K562 (cell line): ENCODE measurements at regions not wholly inside any gene's neighbourhood (a gene's known extent, or its start where the extent isn't known, plus 50 kb on each side); places are given as distances from the start of the nearest gene placed in this dataset.
A peak's percentile ranks its signal among the peaks of the same experiment; 100 is the strongest.

Source experiments
- ATAC-seq: fragments of 200-7000 bp; cut with Tn5 transposase; 3 replicates; pipeline ENCODE4 v1.9.1; 2020; ENCODE audit warnings: moderate library complexity
- BruUV-seq: library from RNA; stranded (reverse); fragments of 400-500 nt; replicated peaks from 2 replicates; lab custom pipeline; 2021; lab: Mats Ljungman, UMichigan
- CTCF ChIA-PET: fragments of 300-600 bp; formaldehyde crosslinking; extraction: SDS; loops from one replicate; lab custom pipeline; 2021; ENCODE audit warnings: low intra/inter-chr PET ratio; lab: Yijun Ruan, JAX
- POLR2A ChIA-PET: fragments of 300-600, 350-650 bp; sonication (Branson Sonifier 250); formaldehyde crosslinking; extraction: SDS; loops from one replicate; lab custom pipeline; 2021; ENCODE audit warnings: antibody characterized with exemption, inconsistent platforms; lab: Yijun Ruan, JAX
- DNase-seq, 4 experiments: peaks; one replicate each; pipeline versions ENCODE4 v3.0.0 to v3.0.0-alpha.2; 2011 to 2018; ENCODE audit warnings: low spot score in 3 of 4, mixed read lengths in 3 of 4; ENCODE audit errors: extremely low read depth in 1 of 4
- FAIRE-seq: peaks from 2 replicates; lab custom pipeline; 2011; peaks lifted over from hg19 to GRCh38; lab: Jason Lieb, UNC
- H2AFZ ChIP-seq: 2 replicates; pipeline ENCODE4 v1.6.0; 2011; ENCODE audit warnings: low read depth, low read length, control low read depth, inconsistent platforms
- H3K27ac ChIP-seq: fragments of 200-600 bp; 3 replicates; pipeline ENCODE4 v1.8.0; 2011; ENCODE audit warnings: low read depth, mild to moderate bottlenecking, control low read depth, inconsistent platforms, low read length, moderate library complexity, mixed read lengths; ENCODE audit errors: extremely low read depth
- H3K27me3 ChIP-seq, 2 experiments: fragments of 300-600 bp in 1 of 2; 2 replicates in 1 of 2; 3 replicates in 1 of 2; pipeline versions ENCODE4 v1.6.0 to v1.8.0; 2011; ENCODE audit warnings: inconsistent platforms in 2 of 2, low read length in 2 of 2, mild to moderate bottlenecking in 1 of 2, mixed read lengths in 1 of 2, moderate library complexity in 1 of 2; ENCODE audit not compliant: control insufficient read depth in 2 of 2, insufficient read depth in 2 of 2
- H3K36me3 ChIP-seq: fragments of 300-600 bp; 3 replicates; pipeline ENCODE4 v1.8.0; 2011; ENCODE audit warnings: mild to moderate bottlenecking, low read length, inconsistent platforms; ENCODE audit not compliant: control insufficient read depth, insufficient read depth
- H3K4me1 ChIP-seq, 2 experiments: fragments of 200-600 bp in 1 of 2; replicated peaks in 1 of 2; 2 replicates in 1 of 2; 3 replicates in 1 of 2; pipeline versions ENCODE4 v1.5.1 to v1.8.0; 2011; ENCODE audit warnings: inconsistent platforms in 2 of 2, low read length in 2 of 2, mild to moderate bottlenecking in 1 of 2, mixed read lengths in 1 of 2, moderate library complexity in 1 of 2; ENCODE audit not compliant: control insufficient read depth in 2 of 2, insufficient read depth in 2 of 2
- H3K4me2 ChIP-seq: 2 replicates; pipeline ENCODE4 v1.6.1; 2011; ENCODE audit warnings: low read length, control low read depth, inconsistent platforms, mixed read lengths; ENCODE audit not compliant: insufficient read depth
- H3K4me3 ChIP-seq: fragments of 200-600 bp; sonication (generic), shearing (Covaris generic); 2 replicates; pipeline ENCODE4 v1.5.1; 2016; ENCODE audit warnings: control low read depth, inconsistent platforms
- H3K79me2 ChIP-seq: fragments of 200-600 bp; 3 replicates; pipeline ENCODE4 v1.8.0; 2011; ENCODE audit warnings: low read length, inconsistent platforms; ENCODE audit not compliant: control insufficient read depth, insufficient read depth
- H3K9ac ChIP-seq, 2 experiments: 2 replicates each; pipeline versions ENCODE4 v1.6.0 to v1.6.1; 2011; ENCODE audit warnings: low read depth in 2 of 2, low read length in 2 of 2, control low read depth in 1 of 2, inconsistent platforms in 1 of 2, mild to moderate bottlenecking in 1 of 2, mixed read lengths in 1 of 2; ENCODE audit not compliant: insufficient read depth in 1 of 2
- H3K9me1 ChIP-seq: one replicate; pipeline ENCODE4 v1.6.0; 2011; ENCODE audit warnings: inconsistent platforms, mild to moderate bottlenecking, low read length, moderate library complexity; ENCODE audit not compliant: control insufficient read depth, insufficient read depth
- H3K9me3 ChIP-seq: replicated peaks from 2 replicates; pipeline ENCODE4 v1.5.1; 2011; ENCODE audit warnings: low read depth, low read length, inconsistent platforms; ENCODE audit not compliant: control insufficient read depth, insufficient read depth
- H4K20me1 ChIP-seq: replicated peaks from 2 replicates; pipeline ENCODE4 v1.6.1; 2011; ENCODE audit warnings: low read length, inconsistent platforms, mixed read lengths; ENCODE audit not compliant: control insufficient read depth, insufficient read depth
- ARID1B ChIP-seq: fragments of 450-650 bp; IDR thresholded peaks from 2 replicates; pipeline ENCODE4 v1.6.1; 2016; ENCODE audit warnings: antibody characterized with exemption, mild to moderate bottlenecking, inconsistent platforms
- C11orf30 ChIP-seq: fragments of 450-650 bp; IDR thresholded peaks from 2 replicates; pipeline ENCODE4 v1.6.1; 2016; ENCODE audit warnings: low read depth, mild to moderate bottlenecking
- CBFA2T2 ChIP-seq: fragments of 450-650 bp; conservative IDR thresholded peaks from 2 replicates; pipeline ENCODE4 v1.6.1; 2017; ENCODE audit warnings: mild to moderate bottlenecking
- CBFA2T3 ChIP-seq: fragments of 450-650 bp; IDR thresholded peaks from 2 replicates; pipeline ENCODE4 v1.6.1; 2017
- CREM ChIP-seq: IDR thresholded peaks from 2 replicates; pipeline ENCODE4 v1.6.1; 2014; ENCODE audit warnings: antibody characterized with exemption, low read depth
- DIDO1 ChIP-seq: fragments of 450-650 bp; IDR thresholded peaks from 2 replicates; pipeline ENCODE4 v1.6.1; 2016; ENCODE audit warnings: low read depth, missing biosample characterization, missing genetic modification characterization
- DPF2 ChIP-seq: fragments of 450-650 bp; IDR thresholded peaks from 2 replicates; pipeline ENCODE4 v1.6.1; 2016
- FOXP1 ChIP-seq: sonication (generic); formaldehyde crosslinking; IDR thresholded peaks from 2 replicates; pipeline ENCODE4 v1.8.0; 2022; ENCODE audit warnings: mild to moderate bottlenecking, missing genetic modification reagents
- MAFG ChIP-seq: fragments of 450-650 bp; conservative IDR thresholded peaks from 2 replicates; pipeline ENCODE4 v1.6.1; 2016; ENCODE audit warnings: missing genetic modification characterization, missing compliant biosample characterization
- MYNN ChIP-seq, 2 experiments: sonication (generic); formaldehyde crosslinking in 1 of 2; IDR thresholded peaks; 2 replicates each; pipeline versions ENCODE4 v1.5.0 to v1.6.1; 2016 to 2020; ENCODE audit warnings: antibody characterized with exemption in 1 of 2, missing genetic modification reagents in 1 of 2
- RBFOX2 ChIP-seq: fragments of 200-400 bp; formaldehyde crosslinking; IDR thresholded peaks from 2 replicates; pipeline ENCODE4 v1.6.1; 2017; ENCODE audit warnings: low read depth, mild to moderate bottlenecking, low read length, moderate library complexity
- SOX6 ChIP-seq: fragments of 450-650 bp; IDR thresholded peaks from 2 replicates; pipeline ENCODE4 v1.6.1; 2014; ENCODE audit warnings: mild to moderate bottlenecking
- SRSF3 ChIP-seq: fragments of 200-400 bp; formaldehyde crosslinking; IDR thresholded peaks from 2 replicates; pipeline ENCODE4 v1.6.1; 2016; ENCODE audit warnings: mild to moderate bottlenecking, low read length, moderate library complexity; ENCODE audit not compliant: insufficient read depth
- TCF3 ChIP-seq: sonication (generic); formaldehyde crosslinking; IDR thresholded peaks from 2 replicates; pipeline ENCODE4 v1.4.0; 2020; ENCODE audit warnings: mild to moderate bottlenecking, missing genetic modification reagents
- TEAD4 ChIP-seq, 2 experiments: sonication (generic) in 1 of 2; formaldehyde crosslinking in 1 of 2; IDR thresholded peaks; 2 replicates each; pipeline versions ENCODE4 v1.6.1 to v1.8.0; 2012 to 2022; ENCODE audit warnings: borderline replicate concordance in 1 of 2, inconsistent platforms in 1 of 2, low read length in 1 of 2, mild to moderate bottlenecking in 1 of 2, missing genetic modification reagents in 1 of 2
- TRIM24 ChIP-seq, 2 experiments: fragments of 450-650 bp; IDR thresholded peaks; 2 replicates each; pipeline ENCODE4 v1.6.1; 2016
- ZNF12 ChIP-seq: sonication (generic); formaldehyde crosslinking; IDR thresholded peaks from 2 replicates; pipeline ENCODE4 v1.4.0; 2020; ENCODE audit warnings: mild to moderate bottlenecking, missing genetic modification reagents
- ZNF316 ChIP-seq: fragments of 450-650 bp; IDR thresholded peaks from 2 replicates; pipeline ENCODE4 v1.6.1; 2016
- ZNF41 ChIP-seq: fragments of 250-450 bp; sonication (Bioruptor Pico); conservative IDR thresholded peaks from 2 replicates; pipeline ENCODE4 v1.4.0; 2020; ENCODE audit warnings: mild to moderate bottlenecking
- ZNF75A ChIP-seq: fragments of 450-650 bp; formaldehyde crosslinking; IDR thresholded peaks from 2 replicates; pipeline ENCODE4 v1.4.0; 2020; ENCODE audit warnings: mild to moderate bottlenecking
- WGBS: fragments of 100-300 bp; shearing (Covaris generic); methylation state at CpG from one replicate; pipeline ENCODE4 v1.1.6; 2016; ENCODE audit warnings: low coverage, mixed read lengths; ENCODE audit not compliant: insufficient coverage; ENCODE audit errors: missing lambda C conversion rate; 5-methylcytosine and 5-hydroxymethylcytosine counted together
- in situ Hi-C: fragments of 300-500 bp; cut with MboI; formaldehyde crosslinking; loops from 4 replicates; pipeline ENCODE4 v1.15.0; 2018; ENCODE audit warnings: inconsistent platforms, mixed read lengths
- intact Hi-C: fragments of 100-400 bp; cut with micrococcal nuclease; formaldehyde crosslinking; loops from 2 replicates; pipeline ENCODE4 v1.14.2; 2022
- TF ChIP-seq, protein P1 (sequence below), 2 experiments: fragments of 450-650 bp in 1 of 2; sonication (generic) in 1 of 2; formaldehyde crosslinking in 1 of 2; IDR thresholded peaks in 1 of 2; conservative IDR thresholded peaks in 1 of 2; 2 replicates each; pipeline versions ENCODE4 v1.6.1 to v1.8.1; 2016 to 2023; ENCODE audit warnings: mild to moderate bottlenecking in 2 of 2, moderate library complexity in 2 of 2, inconsistent platforms in 1 of 2, missing genetic modification reagents in 1 of 2
- TF ChIP-seq, protein P2 (sequence below): sonication (generic); formaldehyde crosslinking; IDR thresholded peaks from 2 replicates; pipeline ENCODE4 v1.8.1; 2023; ENCODE audit warnings: mild to moderate bottlenecking, missing genetic modification reagents

DNA sequence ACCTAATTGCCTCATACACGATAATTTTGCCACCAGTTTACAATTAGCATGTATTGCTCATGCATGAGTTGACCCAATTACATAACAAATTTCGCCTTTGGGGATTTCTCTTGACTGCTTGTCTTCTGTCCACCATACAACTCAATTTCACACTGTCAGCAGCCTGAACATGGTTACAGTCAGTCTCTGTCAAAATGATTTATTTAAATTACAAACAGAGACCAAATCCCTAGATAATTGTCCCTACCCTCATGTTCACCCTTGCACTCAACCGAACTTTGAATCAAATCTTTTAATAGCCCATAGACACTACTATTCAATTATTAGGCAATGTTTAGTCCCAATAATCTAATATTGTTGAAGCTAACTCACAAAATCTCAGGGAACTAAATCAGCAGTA, 59.7 kb upstream of the NEBL start (continued):
- TF ChIP-seq SRSF3 = no peak
- no peak for TF ChIP-seq ZNF41 (CRISPR knock-in tag)
- TF ChIP-seq ZNF75A (CRISPR knock-in tag) = no peak
- TF ChIP-seq ZNF12 = no peak
- no peak for TF ChIP-seq DIDO1 (tag)

DNA sequence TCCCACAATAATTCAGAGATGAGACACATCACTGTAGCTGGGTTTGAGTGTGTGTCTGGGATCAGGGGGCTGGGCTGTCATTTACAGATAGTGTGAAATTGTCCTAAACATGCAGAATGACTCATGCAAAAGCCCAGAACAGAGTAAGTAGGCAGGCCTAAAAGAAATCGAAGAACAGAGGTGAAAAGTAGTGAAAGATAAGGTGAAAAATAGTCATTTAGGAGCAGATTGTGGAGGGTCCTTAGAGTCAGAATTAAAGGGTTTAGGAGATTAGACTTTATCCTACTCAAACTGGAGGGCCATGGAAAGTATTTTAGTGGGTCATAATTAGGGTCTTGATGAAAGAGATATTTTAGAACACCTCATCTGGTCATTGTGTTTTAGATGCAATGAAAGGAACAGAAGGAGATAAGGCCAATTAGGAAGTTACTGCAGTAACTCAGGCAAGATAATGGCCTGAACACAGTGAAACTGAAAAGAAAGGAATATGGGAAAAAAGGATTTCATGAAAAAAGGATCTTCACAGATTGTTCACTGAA, 58.3 kb upstream of the NEBL start:
- in situ Hi-C loops = no loop called here
- TF ChIP-seq, protein P1, sequence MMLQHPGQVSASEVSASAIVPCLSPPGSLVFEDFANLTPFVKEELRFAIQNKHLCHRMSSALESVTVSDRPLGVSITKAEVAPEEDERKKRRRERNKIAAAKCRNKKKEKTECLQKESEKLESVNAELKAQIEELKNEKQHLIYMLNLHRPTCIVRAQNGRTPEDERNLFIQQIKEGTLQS (IDR thresholded peaks at IDR 0.05) = peak; percentile 76
- TF ChIP-seq, protein P1 (CRISPR knock-in tag; conservative IDR thresholded peaks at IDR 0.05) = no peak
- TF ChIP-seq FOXP1 (CRISPR knock-in tag) = no peak
- peak; percentile 75 for TF ChIP-seq ARID1B
- TF ChIP-seq ZNF316 = peak; percentile 45; the same call in 1 of the 2 replicates
- peak; percentile 40; the same call in 1 of the 2 replicates for TF ChIP-seq SOX6
- 0 out of 2 replicates have a peak, but pooled peaks have one; percentile 21 for TF ChIP-seq TCF3 (CRISPR knock-in tag)
- TF ChIP-seq C11orf30 = peak; percentile 50
- TF ChIP-seq MYNN (IDR thresholded peaks at IDR 0.05) = no peak
- no peak for TF ChIP-seq MYNN (CRISPR knock-in tag; IDR thresholded peaks at IDR 0.05)
- TF ChIP-seq TEAD4 (IDR thresholded peaks at IDR 0.05; ENCODE audit: low read length) = peak; percentile 37; the same call in 1 of the 2 replicates
- TF ChIP-seq TEAD4 (CRISPR knock-in tag; IDR thresholded peaks at IDR 0.05; ENCODE audit: borderline replicate concordance) = no peak
- TF ChIP-seq, protein P2, sequence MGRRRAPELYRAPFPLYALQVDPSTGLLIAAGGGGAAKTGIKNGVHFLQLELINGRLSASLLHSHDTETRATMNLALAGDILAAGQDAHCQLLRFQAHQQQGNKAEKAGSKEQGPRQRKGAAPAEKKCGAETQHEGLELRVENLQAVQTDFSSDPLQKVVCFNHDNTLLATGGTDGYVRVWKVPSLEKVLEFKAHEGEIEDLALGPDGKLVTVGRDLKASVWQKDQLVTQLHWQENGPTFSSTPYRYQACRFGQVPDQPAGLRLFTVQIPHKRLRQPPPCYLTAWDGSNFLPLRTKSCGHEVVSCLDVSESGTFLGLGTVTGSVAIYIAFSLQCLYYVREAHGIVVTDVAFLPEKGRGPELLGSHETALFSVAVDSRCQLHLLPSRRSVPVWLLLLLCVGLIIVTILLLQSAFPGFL (CRISPR knock-in tag) = no peak
- TF ChIP-seq RBFOX2 = no peak
- peak; percentile 57 for TF ChIP-seq MAFG (tag)
- peak; percentile 82 for TF ChIP-seq CBFA2T3
- peak; percentile 80 for TF ChIP-seq DPF2
- TF ChIP-seq CBFA2T2 = peak; percentile 64
- peak; percentile 9; the same call in 1 of the 2 replicates for TF ChIP-seq CREM
- TF ChIP-seq TRIM24 (IDR thresholded peaks at IDR 0.05) = peak; percentile 18 to 35; a peak in 1 of 4 replicates

More for the DNA sequence above, 58.3 kb upstream of the NEBL start:
- Histone ChIP-seq H3K9ac (no peak overlapping the region), H3K27ac (no peak overlapping the region), H3K4me2 (no peak overlapping the region; the same call in 1 of the 2 replicates), H3K4me3 (no peak overlapping the region), H2AFZ (no peak overlapping the region), H3K79me2 (no peaks in the 10 kb centered on the region), H4K20me1 (no peaks in the 10 kb centered on the region), H3K4me1 (peaks cover 0 to 10% of the 10 kb centered on the region in 2 experiments; a peak in 2 of 5 replicates), H3K36me3 (no peaks in the 10 kb centered on the region), H3K9me3 (no peaks in the 10 kb centered on the region), H3K27me3 (no peaks in the 10 kb centered on the region), H3K9me1 (no peaks in the 10 kb centered on the region)
- ChIA-PET POLR2A (no interaction called here), CTCF (no interaction called here)
- intact Hi-C loops = no loop called here
- WGBS = 0% methylated on average over 1 of the region's 1 CpG
- DNase-seq = peak in 2 of 4 experiments; percentile 34 to 62
- ATAC-seq = peak; percentile 91
- peak; percentile 54 for FAIRE-seq
- no TSS peak for BruUV-seq
